Stimulated activated memory B cell treated with anti-CD40 and anti-IgM and Interleukin-4, amounts not matched to agents 10 μg/mL and 1 μg/mL and 100 μg/mL, for 72 hours (primary cell): ENCODE measurements at regions not wholly inside any gene's neighbourhood (a gene's known extent, or its start where the extent isn't known, plus 50 kb on each side); places are given as distances from the start of the nearest gene placed in this dataset.

Experiments
- ATAC-seq: fragments of 150-1000 bp; cut with Tn5 transposase; 2 replicates; pipeline ENCODE4 v1.10.0; 2021
- H3K27ac Mint-ChIP-seq: one replicate; pipeline ENCODE4 v1.8.0; 2022; ENCODE audit warnings: mild to moderate bottlenecking, mixed read lengths
- H3K27me3 Mint-ChIP-seq: one replicate; pipeline ENCODE4 v1.8.0; 2022; ENCODE audit warnings: mixed read lengths
- H3K36me3 Mint-ChIP-seq: one replicate; pipeline ENCODE4 v1.8.0; 2022; ENCODE audit warnings: mixed read lengths
- H3K4me1 Mint-ChIP-seq: one replicate; pipeline ENCODE4 v1.8.0; 2022; ENCODE audit warnings: mixed read lengths
- H3K4me3 Mint-ChIP-seq: one replicate; pipeline ENCODE4 v1.8.0; 2022; ENCODE audit warnings: mild to moderate bottlenecking, moderate library complexity, mixed read lengths
- H3K9me3 Mint-ChIP-seq: one replicate; pipeline ENCODE4 v1.8.0; 2022; ENCODE audit warnings: mixed read lengths

- no peaks in the 10 kb centered on the region for H3K9me3 Mint-ChIP-seq
- ATAC-seq = no peak
- no peaks in the 10 kb centered on the region for H3K36me3 Mint-ChIP-seq
- no peak overlapping the region for H3K4me3 Mint-ChIP-seq
- H3K27me3 Mint-ChIP-seq = no peaks in the 10 kb centered on the region
- no peak overlapping the region for H3K27ac Mint-ChIP-seq
- H3K4me1 Mint-ChIP-seq = no peaks in the 10 kb centered on the region
Measured at GRCh38 chr12:13437541-13437940, 241.0 kb downstream of the EMP1 start.

- H3K27me3 Mint-ChIP-seq = no peaks in the 10 kb centered on the region
- H3K36me3 Mint-ChIP-seq = no peaks in the 10 kb centered on the region
- no peaks in the 10 kb centered on the region for H3K9me3 Mint-ChIP-seq
- H3K4me3 Mint-ChIP-seq = no peak overlapping the region
- H3K27ac Mint-ChIP-seq = no peak overlapping the region
- no peak for ATAC-seq
- no peaks in the 10 kb centered on the region for H3K4me1 Mint-ChIP-seq
Measured at GRCh38 chr12:13436696-13437391, 240.3 kb downstream of the EMP1 start.

GRCh38 chr12:13436182-13436581 lies 239.7 kb downstream of the EMP1 start:
- Mint-ChIP-seq H3K27me3 (no peaks in the 10 kb centered on the region), H3K4me1 (no peaks in the 10 kb centered on the region), H3K9me3 (no peaks in the 10 kb centered on the region), H3K4me3 (no peak overlapping the region), H3K27ac (no peak overlapping the region), H3K36me3 (no peaks in the 10 kb centered on the region)
- no peak for ATAC-seq

GRCh38 chr12:13435235-13435933 lies 238.9 kb downstream of the EMP1 start:
- Mint-ChIP-seq H3K9me3 (no peaks in the 10 kb centered on the region), H3K4me3 (no peak overlapping the region), H3K36me3 (no peaks in the 10 kb centered on the region), H3K27me3 (no peaks in the 10 kb centered on the region), H3K4me1 (no peaks in the 10 kb centered on the region), H3K27ac (no peak overlapping the region)
- ATAC-seq = no peak

- no peaks in the 10 kb centered on the region for H3K27me3 Mint-ChIP-seq
- H3K36me3 Mint-ChIP-seq = no peaks in the 10 kb centered on the region
- no peak overlapping the region for H3K27ac Mint-ChIP-seq
- H3K9me3 Mint-ChIP-seq = no peaks in the 10 kb centered on the region
- no peak overlapping the region for H3K4me3 Mint-ChIP-seq
- ATAC-seq = no peak
- no peaks in the 10 kb centered on the region for H3K4me1 Mint-ChIP-seq
Measured at GRCh38 chr12:13433768-13434167, 237.2 kb downstream of the EMP1 start.

GRCh38 chr12:13431041-13431440 lies 234.5 kb downstream of the EMP1 start:
- Mint-ChIP-seq H3K27ac (no peak overlapping the region), H3K4me3 (no peak overlapping the region), H3K36me3 (no peaks in the 10 kb centered on the region), H3K4me1 (no peaks in the 10 kb centered on the region), H3K27me3 (no peaks in the 10 kb centered on the region), H3K9me3 (peaks cover 5% of the 10 kb centered on the region)
- no peak for ATAC-seq

- Mint-ChIP-seq H3K4me1 (no peaks in the 10 kb centered on the region), H3K27ac (no peak overlapping the region), H3K36me3 (no peaks in the 10 kb centered on the region), H3K27me3 (no peaks in the 10 kb centered on the region), H3K9me3 (peaks cover 5% of the 10 kb centered on the region), H3K4me3 (no peak overlapping the region)
- no peak for ATAC-seq
Measured at GRCh38 chr12:13428538-13429265, 232.2 kb downstream of the EMP1 start.

- no peak overlapping the region for H3K4me3 Mint-ChIP-seq
- no peak overlapping the region for H3K27ac Mint-ChIP-seq
- ATAC-seq = no peak
- H3K27me3 Mint-ChIP-seq = no peaks in the 10 kb centered on the region
- no peaks in the 10 kb centered on the region for H3K4me1 Mint-ChIP-seq
- no peaks in the 10 kb centered on the region for H3K36me3 Mint-ChIP-seq
- peaks cover 5% of the 10 kb centered on the region for H3K9me3 Mint-ChIP-seq
Measured at GRCh38 chr12:13425766-13426165, 229.2 kb downstream of the EMP1 start.

- H3K4me1 Mint-ChIP-seq = no peaks in the 10 kb centered on the region
- ATAC-seq = no peak
- no peak overlapping the region for H3K27ac Mint-ChIP-seq
- H3K4me3 Mint-ChIP-seq = no peak overlapping the region
- no peaks in the 10 kb centered on the region for H3K9me3 Mint-ChIP-seq
- H3K36me3 Mint-ChIP-seq = no peaks in the 10 kb centered on the region
- no peaks in the 10 kb centered on the region for H3K27me3 Mint-ChIP-seq
Measured at GRCh38 chr12:13422291-13422690, 225.8 kb downstream of the EMP1 start.

GRCh38 chr12:13417516-13417915 lies 221.0 kb downstream of the EMP1 start:
- no peaks in the 10 kb centered on the region for H3K4me1 Mint-ChIP-seq
- no peaks in the 10 kb centered on the region for H3K27me3 Mint-ChIP-seq
- H3K9me3 Mint-ChIP-seq = no peaks in the 10 kb centered on the region
- no peak overlapping the region for H3K4me3 Mint-ChIP-seq
- no peak overlapping the region for H3K27ac Mint-ChIP-seq
- H3K36me3 Mint-ChIP-seq = no peaks in the 10 kb centered on the region
- no peak for ATAC-seq

- ATAC-seq = no peak
- Mint-ChIP-seq H3K27me3 (no peaks in the 10 kb centered on the region), H3K4me1 (no peaks in the 10 kb centered on the region), H3K27ac (no peak overlapping the region), H3K36me3 (peaks cover 22% of the 10 kb centered on the region), H3K4me3 (no peak overlapping the region), H3K9me3 (peaks cover 21% of the 10 kb centered on the region)
Measured at GRCh38 chr12:13411287-13411686, 214.8 kb downstream of the EMP1 start.

GRCh38 chr12:13405961-13406703 lies 209.6 kb downstream of the EMP1 start:
- Mint-ChIP-seq H3K9me3 (peaks cover 12% of the 10 kb centered on the region), H3K27me3 (peaks cover 21% of the 10 kb centered on the region), H3K36me3 (peaks cover 9% of the 10 kb centered on the region), H3K4me3 (no peak overlapping the region), H3K4me1 (no peaks in the 10 kb centered on the region), H3K27ac (no peak overlapping the region)
- ATAC-seq = no peak

- H3K27me3 Mint-ChIP-seq = peaks cover 21% of the 10 kb centered on the region
- ATAC-seq = no peak
- H3K27ac Mint-ChIP-seq = no peak overlapping the region
- H3K9me3 Mint-ChIP-seq = peaks cover 4% of the 10 kb centered on the region
- H3K36me3 Mint-ChIP-seq = no peaks in the 10 kb centered on the region
- H3K4me3 Mint-ChIP-seq = no peak overlapping the region
- H3K4me1 Mint-ChIP-seq = no peaks in the 10 kb centered on the region
Measured at GRCh38 chr12:13404631-13405473, 208.3 kb downstream of the EMP1 start.

GRCh38 chr12:13404111-13404628 lies 207.6 kb downstream of the EMP1 start:
- Mint-ChIP-seq H3K27ac (no peak overlapping the region), H3K27me3 (peaks cover 21% of the 10 kb centered on the region), H3K4me3 (no peak overlapping the region), H3K9me3 (peaks cover 4% of the 10 kb centered on the region), H3K36me3 (no peaks in the 10 kb centered on the region), H3K4me1 (no peaks in the 10 kb centered on the region)
- no peak for ATAC-seq
